ENCODE measurements at regions not wholly inside any gene's neighbourhood (a gene's known extent, or its start where the extent isn't known, plus 50 kb on each side); places are given as distances from the start of the nearest gene placed in this dataset.

DNA sequence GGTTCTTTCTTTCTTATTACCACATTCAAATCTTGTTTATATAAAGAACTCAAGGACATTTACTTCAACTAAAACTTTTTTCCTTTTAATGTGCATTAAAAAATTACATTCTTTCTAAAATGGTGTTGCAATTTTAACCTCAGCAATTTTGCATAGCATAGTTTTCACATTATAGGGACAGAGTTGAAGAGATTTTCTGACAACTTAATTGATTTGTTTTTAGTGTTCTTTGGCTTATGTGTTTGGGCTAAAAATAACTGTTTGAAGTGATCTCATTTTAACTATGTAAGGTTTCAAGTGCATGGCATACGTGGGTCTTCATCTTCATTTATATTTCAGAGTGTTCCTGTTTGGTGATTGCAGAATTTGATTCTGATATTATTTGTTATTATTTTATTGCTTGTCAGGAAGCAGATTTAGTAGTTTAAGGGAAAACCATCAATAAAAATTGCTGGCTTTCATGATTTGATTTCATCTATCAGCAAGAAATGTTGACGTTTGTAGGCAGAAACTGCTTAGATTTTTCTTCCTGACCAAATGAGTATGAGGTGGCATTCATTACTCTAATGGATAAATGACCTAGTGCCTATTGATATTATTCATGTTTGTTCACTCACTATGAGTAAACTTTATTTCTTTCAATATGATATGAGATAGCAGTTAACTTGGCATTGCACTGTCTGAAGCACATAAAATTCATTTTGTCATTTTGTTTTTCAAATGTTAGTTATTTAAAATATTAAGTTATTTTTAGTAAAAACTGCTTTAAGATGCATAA, 398.4 kb downstream of the NUP35 start:
- TF ChIP-seq, protein P1, sequence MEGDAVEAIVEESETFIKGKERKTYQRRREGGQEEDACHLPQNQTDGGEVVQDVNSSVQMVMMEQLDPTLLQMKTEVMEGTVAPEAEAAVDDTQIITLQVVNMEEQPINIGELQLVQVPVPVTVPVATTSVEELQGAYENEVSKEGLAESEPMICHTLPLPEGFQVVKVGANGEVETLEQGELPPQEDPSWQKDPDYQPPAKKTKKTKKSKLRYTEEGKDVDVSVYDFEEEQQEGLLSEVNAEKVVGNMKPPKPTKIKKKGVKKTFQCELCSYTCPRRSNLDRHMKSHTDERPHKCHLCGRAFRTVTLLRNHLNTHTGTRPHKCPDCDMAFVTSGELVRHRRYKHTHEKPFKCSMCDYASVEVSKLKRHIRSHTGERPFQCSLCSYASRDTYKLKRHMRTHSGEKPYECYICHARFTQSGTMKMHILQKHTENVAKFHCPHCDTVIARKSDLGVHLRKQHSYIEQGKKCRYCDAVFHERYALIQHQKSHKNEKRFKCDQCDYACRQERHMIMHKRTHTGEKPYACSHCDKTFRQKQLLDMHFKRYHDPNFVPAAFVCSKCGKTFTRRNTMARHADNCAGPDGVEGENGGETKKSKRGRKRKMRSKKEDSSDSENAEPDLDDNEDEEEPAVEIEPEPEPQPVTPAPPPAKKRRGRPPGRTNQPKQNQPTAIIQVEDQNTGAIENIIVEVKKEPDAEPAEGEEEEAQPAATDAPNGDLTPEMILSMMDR (IDR thresholded peaks at IDR 0.05; ENCODE audit: poor library complexity, severe bottlenecking): no peak
- TF ChIP-seq EP300 (conservative IDR thresholded peaks at IDR 0.05; ENCODE audit: poor library complexity, severe bottlenecking) (no peak), RAD21 (conservative IDR thresholded peaks at IDR 0.05) (no peak), TAF1 (IDR thresholded peaks at IDR 0.05; ENCODE audit: low read depth) (no peak), EZH2 (IDR thresholded peaks at IDR 0.05; ENCODE audit: borderline replicate concordance, insufficient read depth, low read length, poor library complexity, severe bottlenecking) (no peak), MXI1 (conservative IDR thresholded peaks at IDR 0.05; ENCODE audit: poor library complexity, severe bottlenecking) (no peak), POLR2AphosphoS5 (IDR thresholded peaks at IDR 0.05) (no peak), SMC3 (conservative IDR thresholded peaks at IDR 0.05; ENCODE audit: poor library complexity) (no peak)
- TF ChIP-seq, protein P2, sequence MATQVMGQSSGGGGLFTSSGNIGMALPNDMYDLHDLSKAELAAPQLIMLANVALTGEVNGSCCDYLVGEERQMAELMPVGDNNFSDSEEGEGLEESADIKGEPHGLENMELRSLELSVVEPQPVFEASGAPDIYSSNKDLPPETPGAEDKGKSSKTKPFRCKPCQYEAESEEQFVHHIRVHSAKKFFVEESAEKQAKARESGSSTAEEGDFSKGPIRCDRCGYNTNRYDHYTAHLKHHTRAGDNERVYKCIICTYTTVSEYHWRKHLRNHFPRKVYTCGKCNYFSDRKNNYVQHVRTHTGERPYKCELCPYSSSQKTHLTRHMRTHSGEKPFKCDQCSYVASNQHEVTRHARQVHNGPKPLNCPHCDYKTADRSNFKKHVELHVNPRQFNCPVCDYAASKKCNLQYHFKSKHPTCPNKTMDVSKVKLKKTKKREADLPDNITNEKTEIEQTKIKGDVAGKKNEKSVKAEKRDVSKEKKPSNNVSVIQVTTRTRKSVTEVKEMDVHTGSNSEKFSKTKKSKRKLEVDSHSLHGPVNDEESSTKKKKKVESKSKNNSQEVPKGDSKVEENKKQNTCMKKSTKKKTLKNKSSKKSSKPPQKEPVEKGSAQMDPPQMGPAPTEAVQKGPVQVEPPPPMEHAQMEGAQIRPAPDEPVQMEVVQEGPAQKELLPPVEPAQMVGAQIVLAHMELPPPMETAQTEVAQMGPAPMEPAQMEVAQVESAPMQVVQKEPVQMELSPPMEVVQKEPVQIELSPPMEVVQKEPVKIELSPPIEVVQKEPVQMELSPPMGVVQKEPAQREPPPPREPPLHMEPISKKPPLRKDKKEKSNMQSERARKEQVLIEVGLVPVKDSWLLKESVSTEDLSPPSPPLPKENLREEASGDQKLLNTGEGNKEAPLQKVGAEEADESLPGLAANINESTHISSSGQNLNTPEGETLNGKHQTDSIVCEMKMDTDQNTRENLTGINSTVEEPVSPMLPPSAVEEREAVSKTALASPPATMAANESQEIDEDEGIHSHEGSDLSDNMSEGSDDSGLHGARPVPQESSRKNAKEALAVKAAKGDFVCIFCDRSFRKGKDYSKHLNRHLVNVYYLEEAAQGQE (IDR thresholded peaks at IDR 0.05; ENCODE audit: borderline replicate concordance): no peak
